ENCODE measurements at regions not wholly inside any gene's neighbourhood (a gene's known extent, or its start where the extent isn't known, plus 50 kb on each side); places are given as distances from the start of the nearest gene placed in this dataset.

DNA sequence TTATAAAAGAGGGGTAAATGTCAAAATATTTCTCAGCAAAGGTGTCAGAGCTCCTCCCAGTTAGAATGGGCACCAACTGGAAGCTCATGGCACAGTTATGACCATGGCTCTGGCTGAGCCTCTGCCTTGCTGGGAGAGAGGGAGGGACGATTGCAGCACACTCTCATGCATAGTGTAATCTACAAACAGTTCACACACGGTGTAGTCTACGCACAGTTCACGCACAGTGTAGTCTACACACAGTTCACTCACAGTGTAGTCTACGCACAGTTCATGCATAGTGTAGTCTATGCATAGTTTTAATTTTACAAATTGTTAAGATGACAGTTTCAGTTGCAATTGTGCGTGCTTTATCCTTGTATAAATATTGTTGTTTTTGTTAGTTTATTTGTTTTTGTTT is 1474.6 kb upstream of the TMEM132C start:
- no peaks in the 10 kb centered on the region for H3K9me3 ChIP-seq (ENCODE audit: control insufficient read depth in 2 of 2, low read length in 2 of 2)
- no peaks in the 10 kb centered on the region for H3K4me1 ChIP-seq (ENCODE audit: control insufficient read depth in 2 of 2, insufficient read depth in 2 of 2, low read length in 2 of 2)
- no peak overlapping the region for H3K9ac ChIP-seq (ENCODE audit: low read depth in 1 of 2, low read length in 2 of 2)
- no peak overlapping the region for H3K4me3 ChIP-seq (ENCODE audit: low read length in 2 of 2)
- H3K36me3 ChIP-seq (ENCODE audit: control insufficient read depth in 2 of 2, insufficient read depth in 2 of 2, low read length in 2 of 2): no peaks in the 10 kb centered on the region
- H3K27me3 ChIP-seq (ENCODE audit: control insufficient read depth in 2 of 2, insufficient read depth in 2 of 2, low read length in 2 of 2): no peaks in the 10 kb centered on the region
- H3K27ac ChIP-seq (ENCODE audit: low read depth in 2 of 2, low read length in 2 of 2): no peak overlapping the region

DNA sequence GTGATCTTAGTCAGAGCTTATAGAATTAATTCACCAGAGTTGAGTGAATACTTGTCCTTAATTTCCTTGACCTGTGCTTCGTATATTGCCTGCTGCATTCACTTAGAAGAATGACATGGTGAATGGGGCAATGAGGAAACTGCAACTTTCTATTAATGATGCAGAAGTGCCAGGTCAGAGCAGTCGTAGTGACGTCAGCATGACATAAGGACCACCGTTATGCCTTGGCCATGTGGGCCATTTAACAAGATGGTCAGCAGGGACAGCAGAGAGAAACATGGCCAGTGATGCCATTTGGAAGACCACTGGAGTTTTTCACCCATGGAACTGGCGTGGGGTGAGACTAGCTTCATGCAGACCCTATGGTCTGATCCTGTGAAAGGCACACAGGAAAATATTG is 1469.4 kb upstream of the TMEM132C start:
- Histone ChIP-seq H3K4me3 (ENCODE audit: low read length in 2 of 2) (no peak overlapping the region), H3K4me1 (ENCODE audit: control insufficient read depth in 2 of 2, insufficient read depth in 2 of 2, low read length in 2 of 2) (no peaks in the 10 kb centered on the region), H3K9ac (ENCODE audit: low read depth in 1 of 2, low read length in 2 of 2) (no peak overlapping the region), H3K27me3 (ENCODE audit: control insufficient read depth in 2 of 2, insufficient read depth in 2 of 2, low read length in 2 of 2) (no peaks in the 10 kb centered on the region), H3K36me3 (ENCODE audit: control insufficient read depth in 2 of 2, insufficient read depth in 2 of 2, low read length in 2 of 2) (no peaks in the 10 kb centered on the region), H3K9me3 (ENCODE audit: control insufficient read depth in 2 of 2, low read length in 2 of 2) (no peaks in the 10 kb centered on the region), H3K27ac (ENCODE audit: low read depth in 2 of 2, low read length in 2 of 2) (no peak overlapping the region)

GRCh38 chr12:126798449-126798848 is 1468.5 kb upstream of the TMEM132C start:
- Histone ChIP-seq H3K27ac (ENCODE audit: low read depth in 2 of 2, low read length in 2 of 2) (no peak overlapping the region), H3K9ac (ENCODE audit: low read depth in 1 of 2, low read length in 2 of 2) (no peak overlapping the region), H3K27me3 (ENCODE audit: control insufficient read depth in 2 of 2, insufficient read depth in 2 of 2, low read length in 2 of 2) (no peaks in the 10 kb centered on the region), H3K4me1 (ENCODE audit: control insufficient read depth in 2 of 2, insufficient read depth in 2 of 2, low read length in 2 of 2) (no peaks in the 10 kb centered on the region), H3K9me3 (ENCODE audit: control insufficient read depth in 2 of 2, low read length in 2 of 2) (no peaks in the 10 kb centered on the region), H3K36me3 (ENCODE audit: control insufficient read depth in 2 of 2, insufficient read depth in 2 of 2, low read length in 2 of 2) (no peaks in the 10 kb centered on the region), H3K4me3 (ENCODE audit: low read length in 2 of 2) (no peak overlapping the region)

- peaks cover 0 to 2% of the 10 kb centered on the region in 2 donors for H3K27me3 ChIP-seq (ENCODE audit: control insufficient read depth in 2 of 2, insufficient read depth in 2 of 2, low read length in 2 of 2)
- no peak overlapping the region for H3K9ac ChIP-seq (ENCODE audit: low read depth in 1 of 2, low read length in 2 of 2)
- no peaks in the 10 kb centered on the region for H3K4me1 ChIP-seq (ENCODE audit: control insufficient read depth in 2 of 2, insufficient read depth in 2 of 2, low read length in 2 of 2)
- no peaks in the 10 kb centered on the region for H3K9me3 ChIP-seq (ENCODE audit: control insufficient read depth in 2 of 2, low read length in 2 of 2)
- no peaks in the 10 kb centered on the region for H3K36me3 ChIP-seq (ENCODE audit: control insufficient read depth in 2 of 2, insufficient read depth in 2 of 2, low read length in 2 of 2)
- no peak overlapping the region for H3K27ac ChIP-seq (ENCODE audit: low read depth in 2 of 2, low read length in 2 of 2)
- no peak overlapping the region for H3K4me3 ChIP-seq (ENCODE audit: low read length in 2 of 2)
Observed at GRCh38 chr12:126807312-126807865, 1459.6 kb upstream of the TMEM132C start.

DNA sequence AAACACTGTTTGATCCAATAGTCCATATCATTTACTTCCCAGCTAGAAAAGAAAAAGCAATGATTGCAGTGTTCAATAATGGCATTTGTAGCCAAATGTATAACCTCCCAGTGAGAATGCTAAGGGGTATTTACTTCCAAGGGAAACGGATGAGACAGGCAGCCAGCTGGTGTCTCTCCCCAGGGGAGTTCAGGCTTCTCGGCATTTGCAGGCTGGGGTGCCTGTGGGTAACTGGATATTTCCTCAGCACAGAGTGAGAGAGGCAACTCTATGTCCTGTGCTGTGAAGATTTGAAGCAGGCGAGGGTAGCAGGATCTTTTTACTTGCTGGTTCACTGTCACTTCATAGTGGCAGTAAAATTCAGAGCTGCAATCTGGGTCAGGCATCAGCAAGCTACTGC is 1455.6 kb upstream of the TMEM132C start:
- no peaks in the 10 kb centered on the region for H3K36me3 ChIP-seq (ENCODE audit: control insufficient read depth in 2 of 2, insufficient read depth in 2 of 2, low read length in 2 of 2)
- H3K27ac ChIP-seq (ENCODE audit: low read depth in 2 of 2, low read length in 2 of 2): no peak overlapping the region
- no peak overlapping the region for H3K9ac ChIP-seq (ENCODE audit: low read depth in 1 of 2, low read length in 2 of 2)
- H3K4me1 ChIP-seq (ENCODE audit: control insufficient read depth in 2 of 2, insufficient read depth in 2 of 2, low read length in 2 of 2): no peaks in the 10 kb centered on the region
- H3K4me3 ChIP-seq (ENCODE audit: low read length in 2 of 2): no peak overlapping the region
- no peaks in the 10 kb centered on the region for H3K9me3 ChIP-seq (ENCODE audit: control insufficient read depth in 2 of 2, low read length in 2 of 2)
- no peaks in the 10 kb centered on the region for H3K27me3 ChIP-seq (ENCODE audit: control insufficient read depth in 2 of 2, insufficient read depth in 2 of 2, low read length in 2 of 2)

- Histone ChIP-seq H3K9ac (ENCODE audit: low read depth in 1 of 2, low read length in 2 of 2) (no peak overlapping the region), H3K36me3 (ENCODE audit: control insufficient read depth in 2 of 2, insufficient read depth in 2 of 2, low read length in 2 of 2) (no peaks in the 10 kb centered on the region), H3K27ac (ENCODE audit: low read depth in 2 of 2, low read length in 2 of 2) (no peak overlapping the region), H3K9me3 (ENCODE audit: control insufficient read depth in 2 of 2, low read length in 2 of 2) (no peaks in the 10 kb centered on the region), H3K27me3 (ENCODE audit: control insufficient read depth in 2 of 2, insufficient read depth in 2 of 2, low read length in 2 of 2) (no peaks in the 10 kb centered on the region), H3K4me3 (ENCODE audit: low read length in 2 of 2) (no peak overlapping the region), H3K4me1 (ENCODE audit: control insufficient read depth in 2 of 2, insufficient read depth in 2 of 2, low read length in 2 of 2) (no peaks in the 10 kb centered on the region)
Observed at GRCh38 chr12:126819554-126819953, 1447.4 kb upstream of the TMEM132C start.

DNA sequence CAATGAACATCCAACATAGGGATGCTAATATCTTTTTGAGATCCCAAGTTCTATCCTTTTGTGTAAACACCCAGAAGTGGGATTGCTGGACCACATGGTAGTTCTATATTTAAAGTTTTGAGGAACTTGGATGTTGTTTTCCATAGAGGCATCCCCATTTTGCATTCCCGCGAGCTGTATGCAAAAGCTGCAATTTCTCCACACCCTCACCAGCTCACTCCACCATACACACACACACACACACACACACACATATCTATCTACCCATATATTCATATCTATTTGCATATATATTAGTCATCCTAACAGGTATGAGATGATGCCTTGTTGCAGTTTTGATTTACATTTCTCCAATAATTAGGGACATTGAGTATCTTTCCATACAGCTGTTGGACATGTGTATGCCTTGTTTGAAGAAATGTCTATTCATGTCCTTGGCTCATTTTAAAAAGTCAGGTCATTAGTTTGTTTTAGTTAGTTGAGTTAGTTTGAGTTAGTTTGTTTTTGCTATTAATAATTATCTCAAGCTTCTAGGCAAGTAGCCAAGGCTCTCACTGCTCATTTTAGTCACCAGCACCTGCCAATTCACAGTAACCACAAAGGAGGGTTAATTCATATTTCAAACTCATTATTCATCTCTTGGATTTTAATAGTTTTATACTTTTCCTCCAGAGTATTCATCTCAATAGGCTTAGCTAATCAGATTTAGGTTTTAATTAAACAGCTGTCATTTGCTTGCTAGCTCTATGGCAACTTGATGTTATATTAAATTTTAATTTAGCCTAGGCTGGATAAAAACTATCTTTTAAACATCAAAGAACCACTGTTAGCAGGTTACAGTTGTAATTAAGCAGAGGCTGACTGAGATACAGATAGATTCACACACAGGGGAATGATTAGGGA is 1435.9 kb upstream of the TMEM132C start:
- Histone ChIP-seq H3K36me3 (ENCODE audit: control insufficient read depth in 2 of 2, insufficient read depth in 2 of 2, low read length in 2 of 2) (no peaks in the 10 kb centered on the region), H3K4me1 (ENCODE audit: control insufficient read depth in 2 of 2, insufficient read depth in 2 of 2, low read length in 2 of 2) (no peaks in the 10 kb centered on the region), H3K27me3 (ENCODE audit: control insufficient read depth in 2 of 2, insufficient read depth in 2 of 2, low read length in 2 of 2) (no peaks in the 10 kb centered on the region), H3K27ac (ENCODE audit: low read depth in 2 of 2, low read length in 2 of 2) (no peak overlapping the region), H3K9ac (ENCODE audit: low read depth in 1 of 2, low read length in 2 of 2) (no peak overlapping the region), H3K4me3 (ENCODE audit: low read length in 2 of 2) (no peak overlapping the region), H3K9me3 (ENCODE audit: control insufficient read depth in 2 of 2, low read length in 2 of 2) (peaks cover 0 to 5% of the 10 kb centered on the region in 2 donors)

- peaks cover 0 to 5% of the 10 kb centered on the region in 2 donors for H3K9me3 ChIP-seq (ENCODE audit: control insufficient read depth in 2 of 2, low read length in 2 of 2)
Observed at GRCh38 chr12:126837697-126838096, 1429.3 kb upstream of the TMEM132C start.

DNA sequence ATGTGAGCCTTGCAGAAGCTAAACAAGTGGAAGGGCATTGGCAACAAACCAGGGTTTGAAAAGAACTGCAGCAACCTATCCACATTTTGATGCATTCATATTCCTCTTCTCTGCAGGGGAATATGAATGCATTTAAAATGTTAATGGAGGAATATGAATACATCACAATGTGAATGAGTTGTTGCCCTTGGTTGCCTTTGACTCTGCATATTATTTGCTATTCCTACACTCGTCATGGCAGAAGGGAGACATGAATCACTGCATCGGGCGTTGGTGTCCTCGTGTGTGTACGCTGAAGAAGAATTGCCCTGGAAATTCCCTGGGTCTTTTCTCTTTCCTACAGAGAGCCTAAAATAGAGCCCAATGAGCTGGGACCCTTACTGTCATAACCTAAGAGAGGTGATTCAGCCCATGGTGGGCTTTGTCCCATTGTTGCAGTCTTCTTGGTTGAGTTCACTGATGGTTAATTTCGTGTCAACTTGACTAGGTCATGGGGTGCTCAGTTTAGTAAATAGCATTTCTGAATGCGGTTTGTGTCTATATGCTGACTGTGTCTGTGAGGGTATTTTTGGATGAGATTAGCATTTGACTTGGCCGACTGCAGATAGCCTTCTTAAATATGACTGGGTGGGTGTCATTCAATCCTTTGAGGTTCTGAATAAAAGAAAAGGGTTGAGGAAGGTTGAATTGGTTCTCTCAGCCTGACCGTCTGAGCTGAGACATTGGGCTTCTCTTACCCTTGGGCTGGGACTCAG is 1422.9 kb upstream of the TMEM132C start:
- no peak overlapping the region for H3K4me3 ChIP-seq (ENCODE audit: low read length in 2 of 2)
- H3K9ac ChIP-seq (ENCODE audit: low read depth in 1 of 2, low read length in 2 of 2): no peak overlapping the region
- no peak overlapping the region for H3K27ac ChIP-seq (ENCODE audit: low read depth in 2 of 2, low read length in 2 of 2)
- H3K27me3 ChIP-seq (ENCODE audit: control insufficient read depth in 2 of 2, insufficient read depth in 2 of 2, low read length in 2 of 2): no peaks in the 10 kb centered on the region
- no peaks in the 10 kb centered on the region for H3K36me3 ChIP-seq (ENCODE audit: control insufficient read depth in 2 of 2, insufficient read depth in 2 of 2, low read length in 2 of 2)
- H3K9me3 ChIP-seq (ENCODE audit: control insufficient read depth in 2 of 2, low read length in 2 of 2): no peaks in the 10 kb centered on the region
- H3K4me1 ChIP-seq (ENCODE audit: control insufficient read depth in 2 of 2, insufficient read depth in 2 of 2, low read length in 2 of 2): no peaks in the 10 kb centered on the region

More at GRCh38 chr12:126837697-126838096, 1429.3 kb upstream of the TMEM132C start:
- H3K4me3 ChIP-seq (ENCODE audit: low read length in 2 of 2): no peak overlapping the region
- no peaks in the 10 kb centered on the region for H3K4me1 ChIP-seq (ENCODE audit: control insufficient read depth in 2 of 2, insufficient read depth in 2 of 2, low read length in 2 of 2)
- no peaks in the 10 kb centered on the region for H3K36me3 ChIP-seq (ENCODE audit: control insufficient read depth in 2 of 2, insufficient read depth in 2 of 2, low read length in 2 of 2)
- no peak overlapping the region for H3K27ac ChIP-seq (ENCODE audit: low read depth in 2 of 2, low read length in 2 of 2)
- no peak overlapping the region for H3K9ac ChIP-seq (ENCODE audit: low read depth in 1 of 2, low read length in 2 of 2)
- no peaks in the 10 kb centered on the region for H3K27me3 ChIP-seq (ENCODE audit: control insufficient read depth in 2 of 2, insufficient read depth in 2 of 2, low read length in 2 of 2)

DNA sequence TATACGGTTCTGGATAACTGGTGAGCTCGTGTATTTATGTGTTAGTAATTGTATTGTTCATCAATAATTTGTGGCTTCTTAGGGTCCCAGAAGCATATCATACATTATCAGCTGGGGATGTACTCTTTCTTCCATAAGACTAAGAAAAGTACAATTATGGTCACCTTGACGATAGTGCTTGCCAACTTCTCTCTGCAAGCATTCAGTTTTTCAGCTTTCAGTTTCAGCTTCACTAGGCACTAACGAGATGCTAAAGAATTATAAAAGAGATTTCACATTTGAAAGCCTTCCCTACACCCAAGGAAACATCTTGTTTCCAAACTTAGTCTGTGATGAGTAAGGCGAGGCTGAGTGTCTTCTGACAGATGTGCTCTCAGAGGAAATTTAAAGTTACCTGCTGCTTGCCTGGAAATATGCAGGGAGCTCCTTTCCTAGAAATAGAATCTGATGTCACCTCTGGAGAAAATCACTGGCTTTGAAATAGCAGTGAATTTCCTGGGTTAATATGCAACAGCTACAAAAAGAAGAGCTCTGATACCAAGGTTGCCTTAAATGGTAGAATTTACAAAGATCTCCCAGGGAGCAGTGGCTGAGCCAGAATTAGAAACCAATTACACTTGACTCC is 1419.9 kb upstream of the TMEM132C start:
- H3K4me1 ChIP-seq (ENCODE audit: control insufficient read depth in 2 of 2, insufficient read depth in 2 of 2, low read length in 2 of 2): no peaks in the 10 kb centered on the region
- H3K27ac ChIP-seq (ENCODE audit: low read depth in 2 of 2, low read length in 2 of 2): no peak overlapping the region
- H3K36me3 ChIP-seq (ENCODE audit: control insufficient read depth in 2 of 2, insufficient read depth in 2 of 2, low read length in 2 of 2): no peaks in the 10 kb centered on the region
- H3K27me3 ChIP-seq (ENCODE audit: control insufficient read depth in 2 of 2, insufficient read depth in 2 of 2, low read length in 2 of 2): no peaks in the 10 kb centered on the region
- H3K9me3 ChIP-seq (ENCODE audit: control insufficient read depth in 2 of 2, low read length in 2 of 2): no peaks in the 10 kb centered on the region
- no peak overlapping the region for H3K9ac ChIP-seq (ENCODE audit: low read depth in 1 of 2, low read length in 2 of 2)
- no peak overlapping the region for H3K4me3 ChIP-seq (ENCODE audit: low read length in 2 of 2)
